Esophagus muscularis mucosa (tissue), 4 donors: ENCODE measurements at regions not wholly inside any gene's neighbourhood (a gene's known extent, or its start where the extent isn't known, plus 50 kb on each side); places are given as distances from the start of the nearest gene placed in this dataset.

Source experiments
- DNase-seq: peaks from one replicate; pipeline ENCODE4 v3.0.0-alpha.2; 2017; ENCODE audit errors: extremely low spot score
- H3K27ac ChIP-seq, 4 donors: fragments of 200-600 bp; sonication (generic); replicated peaks in 1 of 4; 1 replicate in 3 of 4; 2 replicates in 1 of 4; pipeline ENCODE4 v1.5.1; 2016 to 2019; ENCODE audit warnings: mild to moderate bottlenecking in 1 of 4
- H3K27me3 ChIP-seq, 4 donors: fragments of 200-600 bp; sonication (generic); one replicate each; pipeline versions ENCODE4 v1.5.1 to v1.6.0; 2016 to 2019
- H3K36me3 ChIP-seq, 4 donors: fragments of 200-600 bp; sonication (generic); one replicate each; pipeline ENCODE4 v1.5.1; 2016 to 2019
- H3K4me1 ChIP-seq, 4 donors: fragments of 200-600 bp; sonication (generic); one replicate each; pipeline ENCODE4 v1.5.1; 2016 to 2019
- H3K4me3 ChIP-seq, 4 donors: fragments of 200-600 bp; sonication (generic); 1 replicate in 2 of 4; 2 replicates in 2 of 4; pipeline ENCODE4 v1.5.1; 2016 to 2019; ENCODE audit warnings: mild to moderate bottlenecking in 4 of 4, moderate library complexity in 1 of 4
- H3K9me3 ChIP-seq, 4 donors: fragments of 200-600 bp; sonication (generic); 1 replicate in 3 of 4; 2 replicates in 1 of 4; pipeline ENCODE4 v1.5.1; 2016 to 2019
- CTCF ChIP-seq, 3 experiments: fragments of 200-600 bp in 2 of 3; fragments of 450-650 bp in 1 of 3; sonication (generic) in 2 of 3; IDR thresholded peaks; one replicate each; pipeline ENCODE4 v1.5.1; 2017 to 2019; ENCODE audit warnings: antibody characterized with exemption in 3 of 3, mild to moderate bottlenecking in 2 of 3, moderate library complexity in 1 of 3
- EP300 ChIP-seq: sonication (generic); formaldehyde crosslinking; IDR thresholded peaks from one replicate; pipeline ENCODE4 v1.6.1; 2017; ENCODE audit warnings: antibody characterized with exemption
- POLR2A ChIP-seq: fragments of 450-650 bp; IDR thresholded peaks from one replicate; pipeline ENCODE4 v1.6.1; 2017; ENCODE audit warnings: antibody characterized with exemption, moderate library complexity, mild to moderate bottlenecking, low read depth
- POLR2AphosphoS5 ChIP-seq, 2 donors: sonication (generic); formaldehyde crosslinking; IDR thresholded peaks; one replicate each; pipeline ENCODE4 v1.6.1; 2017; ENCODE audit warnings: antibody characterized with exemption in 2 of 2
- WGBS: methylation state at CpG from one replicate; pipeline ENCODE4 v1.1.5; 2018; 5-methylcytosine and 5-hydroxymethylcytosine counted together
- intact Hi-C: fragments of 100-400 bp; cut with DNase I; formaldehyde crosslinking; loops from one replicate; pipeline ENCODE4 v1.15.1; 2023

- TF ChIP-seq CTCF (IDR thresholded peaks at IDR 0.05) (no peak), POLR2A (no peak), EP300 (no peak), POLR2AphosphoS5 (IDR thresholded peaks at IDR 0.05) (no peak)
- 84% methylated on average over 2 of the region's 2 CpGs for WGBS
- no peaks in the 10 kb centered on the region for H3K9me3 ChIP-seq
- no peak overlapping the region for H3K27ac ChIP-seq
- no peaks in the 10 kb centered on the region for H3K4me1 ChIP-seq
- H3K36me3 ChIP-seq: no peaks in the 10 kb centered on the region
- no peaks in the 10 kb centered on the region for H3K27me3 ChIP-seq
- intact Hi-C loops: loop anchor here (10.0 kb wide), 1 partner anchor 905 kb away; the partner anchor contains the start of gene PTHLH
- DNase-seq: no peak
- no peak overlapping the region for H3K4me3 ChIP-seq
Measured at GRCh38 chr12:28879379-28879778, 269.7 kb upstream of the FAR2 start.

- 77% methylated on average over 2 of the region's 2 CpGs for WGBS
- Histone ChIP-seq H3K27me3 (no peaks in the 10 kb centered on the region), H3K27ac (no peak overlapping the region), H3K9me3 (no peaks in the 10 kb centered on the region), H3K4me1 (peaks cover 0 to under 1% (median 0%) of the 10 kb centered on the region in 4 donors), H3K36me3 (no peaks in the 10 kb centered on the region), H3K4me3 (no peak overlapping the region)
- intact Hi-C loops: no loop called here
- DNase-seq: no peak
- no peak for TF ChIP-seq POLR2A
- no peak for TF ChIP-seq POLR2AphosphoS5 (IDR thresholded peaks at IDR 0.05)
- no peak for TF ChIP-seq EP300
- TF ChIP-seq CTCF (IDR thresholded peaks at IDR 0.05): no peak
Measured at GRCh38 chr12:28882444-28882843, 266.6 kb upstream of the FAR2 start.

- no peaks in the 10 kb centered on the region for H3K27me3 ChIP-seq
- H3K9me3 ChIP-seq: no peaks in the 10 kb centered on the region
- no peak overlapping the region for H3K27ac ChIP-seq
- TF ChIP-seq POLR2A: no peak
- no peak for TF ChIP-seq CTCF (IDR thresholded peaks at IDR 0.05)
- intact Hi-C loops: no loop called here
- no peaks in the 10 kb centered on the region for H3K36me3 ChIP-seq
- 41% methylated on average over 2 of the region's 2 CpGs for WGBS
- peaks cover 0 to 6% (median 0%) of the 10 kb centered on the region in 4 donors for H3K4me1 ChIP-seq
- DNase-seq: no peak
- H3K4me3 ChIP-seq: no peak overlapping the region
Measured at GRCh38 chr12:28883406-28883997, 265.6 kb upstream of the FAR2 start.

- H3K36me3 ChIP-seq: no peaks in the 10 kb centered on the region
- no peaks in the 10 kb centered on the region for H3K9me3 ChIP-seq
- 50% methylated on average over 3 of the region's 3 CpGs for WGBS
- H3K4me3 ChIP-seq: no peak overlapping the region
- peaks cover 0 to 6% (median 0%) of the 10 kb centered on the region in 4 donors for H3K4me1 ChIP-seq
- no peaks in the 10 kb centered on the region for H3K27me3 ChIP-seq
- TF ChIP-seq POLR2A: no peak
- DNase-seq: no peak
- intact Hi-C loops: no loop called here
- H3K27ac ChIP-seq: no peak overlapping the region
Measured at GRCh38 chr12:28884904-28885679, 264.0 kb upstream of the FAR2 start.

GRCh38 chr12:28885928-28886327 lies 263.1 kb upstream of the FAR2 start:
- WGBS: 85% methylated on average over 2 of the region's 2 CpGs
- intact Hi-C loops: no loop called here
- Histone ChIP-seq H3K36me3 (no peaks in the 10 kb centered on the region), H3K4me3 (no peak overlapping the region), H3K27ac (no peak overlapping the region), H3K4me1 (peaks cover 0 to 6% (median 0%) of the 10 kb centered on the region in 4 donors), H3K27me3 (no peaks in the 10 kb centered on the region), H3K9me3 (no peaks in the 10 kb centered on the region)
- TF ChIP-seq CTCF (IDR thresholded peaks at IDR 0.05): no peak
- no peak for TF ChIP-seq EP300
- TF ChIP-seq POLR2AphosphoS5 (IDR thresholded peaks at IDR 0.05): no peak
- TF ChIP-seq POLR2A: no peak
- no peak for DNase-seq
